Vagina (tissue), 2 donors: ENCODE measurements at regions not wholly inside any gene's neighbourhood (a gene's known extent, or its start where the extent isn't known, plus 50 kb on each side); places are given as distances from the start of the nearest gene placed in this dataset.

Experiments
- CTCF ChIP-seq, 3 experiments: fragments of 450-650 bp in 2 of 3; fragments of 200-600 bp in 1 of 3; sonication (generic) in 1 of 3; IDR thresholded peaks; one replicate each; pipeline ENCODE4 v1.5.1; 2017 to 2019; ENCODE audit warnings: antibody characterized with exemption in 3 of 3, mild to moderate bottlenecking in 2 of 3, moderate library complexity in 2 of 3
- POLR2A ChIP-seq, 2 donors: fragments of 450-650 bp; IDR thresholded peaks; one replicate each; pipeline ENCODE4 v1.6.1; 2017; ENCODE audit warnings: antibody characterized with exemption in 2 of 2, mild to moderate bottlenecking in 2 of 2, moderate library complexity in 2 of 2

GRCh38 chr5:6197427-6197826, 180.9 kb downstream of the MED10 start:
- TF ChIP-seq CTCF (IDR thresholded peaks at IDR 0.05) (no peak), POLR2A (IDR thresholded peaks at IDR 0.05) (no peak)
